Islet of Langerhans (tissue), 1 donor: ENCODE measurements at regions not wholly inside any gene's neighbourhood (a gene's known extent, or its start where the extent isn't known, plus 50 kb on each side); places are given as distances from the start of the nearest gene placed in this dataset.
"Not testable (repeated sequence)": the region's sequence is repeated elsewhere in the genome, so short reads cannot be mapped to it uniquely, and the experiment has no call there.

ENCODE experiments used
- FAIRE-seq: peaks from one replicate; lab custom pipeline; 2011; peaks lifted over from hg19 to GRCh38; lab: Jason Lieb, UNC

GRCh38 chr20:48381353-48382120 is 446.3 kb downstream of the PREX1 start:
- no peak for FAIRE-seq

GRCh38 chr20:48380661-48381060 is 447.1 kb downstream of the PREX1 start:
- FAIRE-seq, result no peak

GRCh38 chr20:48378976-48379675 is 448.7 kb downstream of the PREX1 start:
- no peak for FAIRE-seq

- FAIRE-seq, result no peak
These were observed 449.9 kb downstream of the PREX1 start for GRCh38 chr20:48377940-48378339.

GRCh38 chr20:48375804-48376203 is 452.0 kb downstream of the PREX1 start:
- no peak for FAIRE-seq

GRCh38 chr20:48374991-48375595 is 452.7 kb downstream of the PREX1 start:
- no peak for FAIRE-seq

- FAIRE-seq, result not testable (repeated sequence)
These were observed 453.5 kb downstream of the PREX1 start for GRCh38 chr20:48374031-48374907.

- FAIRE-seq, result no peak
These were observed 454.3 kb downstream of the PREX1 start for GRCh38 chr20:48373555-48373934.

GRCh38 chr20:48372851-48373554 is 454.8 kb downstream of the PREX1 start:
- not testable (repeated sequence) for FAIRE-seq

- no peak for FAIRE-seq
These were observed 456.6 kb downstream of the PREX1 start for GRCh38 chr20:48371211-48371610.

- not testable (repeated sequence) for FAIRE-seq
These were observed 459.2 kb downstream of the PREX1 start for GRCh38 chr20:48368580-48369021.

- FAIRE-seq, result not testable (repeated sequence)
These were observed 460.0 kb downstream of the PREX1 start for GRCh38 chr20:48367541-48368358.

- FAIRE-seq, result no peak
These were observed 461.6 kb downstream of the PREX1 start for GRCh38 chr20:48366230-48366629.

GRCh38 chr20:48364688-48365421 is 462.9 kb downstream of the PREX1 start:
- FAIRE-seq, result no peak

- no peak for FAIRE-seq
These were observed 463.7 kb downstream of the PREX1 start for GRCh38 chr20:48364055-48364454.

- FAIRE-seq, result no peak
These were observed 467.3 kb downstream of the PREX1 start for GRCh38 chr20:48360342-48360975.

GRCh38 chr20:48359692-48360341 is 468.0 kb downstream of the PREX1 start:
- no peak for FAIRE-seq

- FAIRE-seq, result not testable (repeated sequence)
These were observed 468.8 kb downstream of the PREX1 start for GRCh38 chr20:48359055-48359390.
